Head of caudate nucleus (tissue), 42 donors: ENCODE measurements at regions not wholly inside any gene's neighbourhood (a gene's known extent, or its start where the extent isn't known, plus 50 kb on each side); places are given as distances from the start of the nearest gene placed in this dataset.
A peak's percentile ranks its signal among the peaks of the same experiment; 100 is the strongest.

Experiments
- DNase-seq, 42 donors: peaks; one replicate each; pipeline versions ENCODE4 v3.0.0 to v3.0.0-alpha.2; 2020 to 2021; ENCODE audit warnings: mixed read lengths in 7 of 42
- intact Hi-C: fragments of 100-400 bp; cut with DNase I; formaldehyde crosslinking; loops from one replicate; pipeline ENCODE4 v1.15.0; 2022

DNA sequence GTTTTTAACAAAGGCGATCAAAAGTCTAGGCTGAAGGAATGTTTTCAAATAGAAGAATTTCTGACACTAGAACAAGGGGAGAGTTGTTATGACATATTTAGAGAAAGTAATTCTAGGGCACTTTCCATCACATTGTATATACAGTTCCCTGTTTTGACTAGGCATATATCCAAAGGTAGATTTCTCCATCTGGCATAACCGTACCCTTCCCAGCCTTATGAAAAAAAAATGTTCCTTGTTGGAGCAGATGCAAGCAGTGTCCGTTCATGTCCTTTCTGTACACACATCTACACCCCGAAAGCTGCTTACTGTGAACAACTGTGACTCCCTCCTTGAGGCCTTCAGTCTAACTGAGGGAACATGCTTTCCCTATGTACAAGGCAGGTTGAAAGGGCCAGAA lies 271.7 kb upstream of the GBE1 start:
- intact Hi-C loops, result no loop called here
- no peak for DNase-seq

DNA sequence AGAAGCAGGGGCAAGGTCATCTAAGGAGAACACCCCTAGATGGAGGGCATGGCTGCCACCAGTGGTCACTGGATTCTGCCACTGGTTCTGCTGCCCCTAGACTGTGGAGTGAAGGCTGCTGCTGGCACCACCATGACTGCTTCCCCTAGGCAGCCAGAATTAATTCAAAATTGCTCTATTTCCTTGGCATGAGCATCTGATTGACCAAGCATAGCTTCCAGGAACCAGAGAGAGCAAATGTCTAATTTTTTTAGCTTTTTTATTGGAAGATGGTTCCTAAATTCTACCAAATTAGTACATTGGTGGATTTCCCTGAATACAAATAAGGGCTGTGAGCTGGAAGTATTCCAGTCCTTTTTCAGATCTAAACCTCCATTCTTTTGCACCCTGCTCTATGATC lies 270.2 kb upstream of the GBE1 start:
- intact Hi-C loops, result no loop called here
- peak in 1 of 42 donors; percentile 11 for DNase-seq

DNA sequence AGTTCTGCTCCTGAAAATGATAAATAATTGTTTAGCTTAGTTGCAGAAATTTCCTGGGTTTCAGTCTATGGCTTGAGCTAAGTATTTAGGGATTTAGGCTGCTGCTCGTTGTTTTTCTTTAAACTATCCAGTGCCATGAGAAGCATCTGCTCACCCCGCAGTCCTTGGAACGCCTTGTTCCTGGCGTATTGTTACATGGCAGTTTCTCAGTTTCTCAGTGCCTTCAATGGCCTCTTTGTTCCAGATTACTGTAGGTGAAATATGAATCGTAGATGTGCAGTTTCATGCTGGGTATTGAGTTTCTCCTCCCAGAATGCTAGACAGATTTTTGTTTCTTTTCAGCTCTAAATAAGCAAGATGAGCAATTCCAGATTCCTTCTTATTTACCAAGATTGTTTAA lies 269.5 kb upstream of the GBE1 start:
- intact Hi-C loops, result no loop called here
- DNase-seq, result peak in 3 of 42 donors; percentile 5 to 19 (median 14)

DNA sequence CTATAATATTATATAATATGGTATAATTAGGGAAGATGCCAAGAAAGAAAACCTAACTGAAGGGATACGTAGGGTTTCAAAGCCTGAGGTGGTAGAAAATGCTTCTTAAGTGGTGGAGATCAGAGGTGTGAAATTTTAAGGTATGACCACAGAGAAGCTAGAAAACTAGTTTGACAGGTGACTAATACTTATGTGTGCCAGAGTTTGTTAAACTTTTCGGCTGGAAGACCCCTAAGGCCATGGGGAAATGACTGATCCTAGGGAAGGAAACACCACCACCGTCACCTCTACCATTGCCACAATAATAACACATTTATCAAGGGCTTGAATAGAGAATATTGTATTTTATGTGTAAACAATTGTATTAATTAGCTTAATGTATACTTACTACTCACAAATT lies 261.4 kb upstream of the GBE1 start:
- no peak for DNase-seq
- intact Hi-C loops, result no loop called here

DNA sequence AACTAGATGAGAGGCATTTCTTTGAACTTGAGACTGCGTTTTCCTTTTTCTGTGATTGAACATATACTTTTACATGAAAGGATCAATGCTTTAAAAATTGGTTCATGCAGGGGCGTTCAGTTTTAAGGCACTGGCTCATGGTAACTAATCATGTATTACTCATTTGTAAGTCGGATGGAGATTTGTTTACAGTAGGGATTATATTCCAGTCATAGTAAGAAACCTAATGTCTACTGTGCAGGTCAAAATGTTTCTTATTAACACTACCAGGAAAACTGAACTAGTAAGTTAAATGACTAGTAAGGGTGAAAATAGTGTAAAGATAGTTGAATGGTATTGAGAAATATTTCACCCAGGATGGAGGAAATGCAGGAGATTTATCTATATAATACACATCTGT lies 258.8 kb upstream of the GBE1 start:
- intact Hi-C loops, result no loop called here
- no peak for DNase-seq

DNA sequence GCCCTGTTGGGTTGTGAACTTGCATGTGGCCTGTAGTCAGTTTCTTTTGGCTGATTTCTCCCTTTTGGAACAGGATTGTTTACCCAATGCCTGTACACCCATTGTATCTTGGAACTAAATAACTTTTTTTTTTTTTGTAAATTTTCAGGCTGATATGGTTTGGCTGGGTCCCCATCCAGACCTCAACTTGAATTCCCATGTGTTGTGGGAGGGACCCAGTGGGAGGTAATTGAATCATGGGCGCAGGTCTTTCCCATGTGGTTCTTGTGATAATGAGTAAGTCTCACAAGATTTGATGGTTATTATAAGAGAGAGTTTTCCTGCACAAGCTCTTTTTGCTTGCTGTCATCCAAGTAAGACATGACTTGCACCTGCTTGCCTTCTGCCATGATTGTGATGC lies 253.8 kb upstream of the GBE1 start:
- intact Hi-C loops, result no loop called here
- DNase-seq, result no peak

DNA sequence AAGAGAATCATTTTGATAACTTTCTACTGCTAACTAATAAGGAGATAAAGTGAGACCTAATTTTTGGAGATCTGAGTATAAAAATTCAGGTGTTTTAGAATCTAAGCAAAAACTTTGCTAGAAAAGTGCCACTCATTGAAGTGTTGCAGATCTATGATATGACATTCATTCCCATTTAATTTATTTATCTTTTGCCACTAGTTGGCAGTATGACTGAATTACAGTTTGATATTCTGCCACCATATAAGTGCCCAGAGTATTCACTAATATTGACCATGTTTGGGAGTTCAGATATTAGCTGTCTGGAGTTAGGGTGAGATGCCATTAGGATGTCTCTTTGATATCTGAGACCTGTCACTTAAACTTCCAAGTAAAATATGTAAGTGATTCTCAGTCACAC lies 251.3 kb upstream of the GBE1 start:
- no peak for DNase-seq
- intact Hi-C loops, result no loop called here

DNA sequence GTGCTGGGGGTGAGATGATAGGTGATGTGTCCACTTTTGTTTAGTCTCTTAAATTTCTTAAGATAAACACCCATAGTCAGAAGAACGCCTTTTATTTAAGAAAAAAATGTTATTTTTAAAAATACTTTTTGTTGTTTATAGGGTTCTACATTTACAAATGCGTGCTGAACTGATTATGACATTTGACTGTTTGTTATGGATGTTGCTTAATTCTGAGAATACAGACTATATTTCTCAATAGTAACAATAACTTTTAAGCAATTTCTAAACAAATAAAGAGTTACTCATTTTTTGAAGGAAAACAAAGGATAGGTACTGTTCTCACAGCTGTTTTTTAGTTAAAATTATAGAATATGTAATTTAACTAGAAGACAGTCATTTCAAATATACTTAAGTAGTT lies 249.9 kb upstream of the GBE1 start:
- no peak for DNase-seq
- intact Hi-C loops, result no loop called here

DNA sequence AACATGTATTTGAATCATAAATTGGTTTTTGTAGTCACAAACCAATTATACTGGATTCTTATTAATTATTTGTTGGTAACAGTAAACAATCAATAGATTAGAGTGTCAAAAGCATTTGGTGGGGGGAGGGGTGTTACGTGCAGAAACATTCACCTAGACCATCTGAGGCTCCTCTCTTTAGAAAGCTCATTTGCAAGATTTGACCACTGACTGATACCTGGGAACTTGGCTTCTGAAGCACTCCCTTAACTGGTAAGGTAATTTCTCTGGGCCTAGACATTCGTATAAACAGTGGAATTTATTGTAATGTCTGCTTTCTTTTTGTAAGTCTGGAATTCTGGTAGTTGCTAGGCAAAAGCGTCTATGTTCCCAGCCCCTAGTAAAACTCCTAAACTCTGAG lies 243.8 kb upstream of the GBE1 start:
- no peak for DNase-seq

DNA sequence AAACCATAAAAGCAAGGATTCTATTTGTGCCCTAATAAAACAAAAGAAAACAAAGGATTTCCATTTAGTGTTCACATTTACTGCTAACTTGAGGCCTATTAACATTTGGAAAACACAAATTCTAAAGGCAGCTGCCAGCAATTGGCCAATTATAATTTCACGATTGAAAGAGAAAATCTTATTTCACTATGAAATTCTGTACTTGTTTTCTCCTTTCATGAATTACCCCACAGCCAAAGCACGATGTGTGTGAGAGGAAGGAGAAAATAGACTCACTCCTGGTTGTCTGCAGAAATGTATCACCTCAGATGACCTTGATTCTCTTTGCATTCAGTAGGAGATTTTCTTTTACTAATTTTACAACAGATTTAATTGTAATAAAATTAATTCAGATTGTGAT lies 242.8 kb upstream of the GBE1 start:
- intact Hi-C loops, result no loop called here
- no peak for DNase-seq

More for the DNA sequence above, 243.8 kb upstream of the GBE1 start:
- intact Hi-C loops, result no loop called here

DNA sequence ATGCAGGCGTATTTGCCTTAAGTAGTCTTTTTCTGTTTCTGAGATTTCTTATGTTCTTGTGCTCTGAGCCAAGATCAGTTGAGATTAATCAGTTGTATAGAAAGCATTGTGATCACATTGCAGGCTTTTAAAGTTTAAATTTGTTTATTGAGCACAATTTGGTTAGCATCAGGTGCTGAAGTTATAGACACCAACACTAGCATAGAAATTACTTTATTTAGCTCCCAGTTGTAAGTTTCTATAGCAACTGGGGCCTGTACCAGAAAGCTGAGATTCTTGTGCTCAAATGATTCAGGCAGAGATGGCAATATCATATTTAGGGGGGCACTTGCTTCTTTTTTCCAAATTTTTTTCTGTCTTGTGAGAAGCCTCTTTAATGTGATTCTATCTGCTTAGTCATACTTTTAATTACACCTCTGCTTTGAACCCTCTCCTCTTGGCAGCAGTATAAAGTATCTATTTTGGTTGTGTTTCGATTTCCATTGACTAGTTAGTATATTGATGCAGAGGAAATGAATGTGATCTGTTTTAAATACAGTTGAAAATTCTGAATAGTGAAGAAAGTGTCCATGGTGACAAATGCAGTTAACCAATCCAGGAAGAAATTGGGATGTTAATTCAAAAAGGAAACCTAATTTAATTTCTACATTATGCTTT lies 241.7 kb upstream of the GBE1 start:
- intact Hi-C loops, result no loop called here
- DNase-seq, result no peak

DNA sequence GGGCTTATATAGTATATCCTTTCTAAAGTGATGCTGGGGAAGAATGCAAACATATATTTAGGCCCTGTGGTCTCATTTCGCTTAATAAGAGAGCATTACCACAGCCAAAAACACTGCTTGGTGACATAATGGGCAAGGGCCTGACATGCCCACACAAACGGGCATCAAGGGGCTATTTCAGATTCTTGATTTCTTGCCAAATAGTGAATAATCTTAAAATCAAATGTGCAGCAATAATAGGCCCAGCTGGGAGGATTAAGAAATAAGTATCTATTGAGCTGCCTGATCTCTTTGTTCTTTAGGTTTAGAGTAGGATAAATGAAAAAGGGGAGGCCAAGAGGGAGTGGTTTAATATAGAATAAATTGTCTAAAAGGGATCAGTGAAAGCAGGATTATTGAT lies 241.0 kb upstream of the GBE1 start:
- intact Hi-C loops, result no loop called here
- no peak for DNase-seq

DNA sequence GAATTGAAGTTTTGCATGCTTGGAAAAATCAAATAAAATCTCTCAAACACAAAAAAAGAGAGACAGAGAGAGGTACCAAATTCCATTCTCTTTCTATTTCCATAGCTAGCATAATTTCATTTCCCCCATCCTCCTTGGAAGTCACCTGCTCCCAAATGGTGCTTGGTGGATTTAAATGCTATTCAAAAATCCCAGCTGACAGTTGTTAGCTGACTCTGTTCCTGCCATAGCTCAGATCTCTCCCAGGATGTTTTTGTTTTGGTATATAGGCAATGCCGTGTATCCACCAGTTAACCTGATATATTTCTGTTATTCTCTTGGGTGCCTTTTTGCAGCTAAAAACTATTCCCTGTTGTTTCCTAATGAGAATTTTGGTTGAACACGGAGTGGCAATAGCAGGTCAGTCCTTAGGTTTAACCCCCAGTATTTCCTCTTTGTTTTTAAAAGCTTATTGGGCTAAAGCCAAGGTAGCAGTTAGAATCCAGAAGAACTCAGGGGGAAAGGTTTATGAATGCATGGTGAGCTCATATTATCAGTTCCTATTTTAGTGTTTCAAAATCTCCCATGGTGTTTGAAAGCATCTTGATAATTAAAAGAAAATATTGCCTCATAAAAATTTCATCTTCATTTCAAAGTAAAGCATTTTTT lies 240.0 kb upstream of the GBE1 start:
- intact Hi-C loops, result no loop called here

DNA sequence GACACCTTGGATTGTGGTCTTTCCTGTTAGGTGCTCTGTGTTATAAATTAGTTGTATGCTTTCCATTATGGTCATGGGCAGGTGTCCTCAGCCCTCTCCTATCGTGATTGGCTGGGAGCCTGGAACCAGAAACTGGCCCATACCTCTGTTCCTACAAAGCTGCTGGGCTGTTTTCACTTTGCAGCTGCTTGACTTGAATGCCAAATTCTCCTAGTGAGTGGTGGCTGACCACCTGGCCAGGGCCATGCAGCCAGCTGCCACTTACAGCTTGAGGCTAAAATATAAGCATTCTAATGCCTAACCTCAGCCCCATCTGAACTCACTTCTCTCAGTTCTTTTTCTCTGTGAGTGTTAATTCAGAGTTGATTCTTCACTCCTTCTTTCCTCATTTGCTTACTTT lies 239.3 kb upstream of the GBE1 start:
- peak in 19 of 42 donors; percentile 2 to 43 (median 10) for DNase-seq

More for the DNA sequence above, 240.0 kb upstream of the GBE1 start:
- DNase-seq, result no peak

DNA sequence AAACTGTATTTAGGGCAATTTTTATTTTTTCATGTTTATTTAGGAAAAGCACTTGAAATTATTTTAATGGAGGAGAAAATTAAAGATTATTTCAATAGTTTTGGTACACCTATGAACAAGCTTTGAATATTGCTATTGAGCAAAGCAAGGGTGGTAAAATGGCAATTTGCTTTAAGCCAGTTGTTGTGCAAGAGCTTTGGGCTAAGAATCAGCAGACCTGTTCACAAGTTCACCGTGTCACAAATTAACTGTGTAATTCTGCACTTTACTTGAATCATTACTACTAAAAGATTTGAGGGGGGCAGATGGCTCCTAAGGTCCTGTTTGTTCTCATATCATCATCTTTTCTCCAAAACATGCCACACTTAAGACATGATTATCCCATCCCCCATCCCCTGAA lies 238.9 kb upstream of the GBE1 start:
- no peak for DNase-seq
- intact Hi-C loops, result no loop called here

More for the DNA sequence above, 239.3 kb upstream of the GBE1 start:
- intact Hi-C loops, result no loop called here

DNA sequence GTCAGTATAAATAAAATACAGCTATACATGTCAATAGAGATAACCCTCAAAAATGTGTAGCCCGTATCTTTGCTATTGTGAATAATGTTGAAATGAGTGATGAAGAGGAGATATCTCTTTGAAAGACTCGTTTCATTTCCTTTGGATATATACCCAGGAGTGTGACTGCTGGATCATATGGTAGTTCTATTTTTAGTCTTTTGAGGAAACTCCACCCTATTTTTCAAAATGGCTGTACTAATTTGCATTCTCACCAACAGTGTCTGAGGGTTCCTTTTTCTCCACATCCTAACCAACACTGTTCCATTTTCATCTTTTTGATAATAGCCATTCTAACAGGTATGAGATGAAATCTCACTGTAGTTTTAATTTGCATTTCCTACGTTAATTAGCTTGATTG lies 237.5 kb upstream of the GBE1 start:
- intact Hi-C loops, result no loop called here

DNA sequence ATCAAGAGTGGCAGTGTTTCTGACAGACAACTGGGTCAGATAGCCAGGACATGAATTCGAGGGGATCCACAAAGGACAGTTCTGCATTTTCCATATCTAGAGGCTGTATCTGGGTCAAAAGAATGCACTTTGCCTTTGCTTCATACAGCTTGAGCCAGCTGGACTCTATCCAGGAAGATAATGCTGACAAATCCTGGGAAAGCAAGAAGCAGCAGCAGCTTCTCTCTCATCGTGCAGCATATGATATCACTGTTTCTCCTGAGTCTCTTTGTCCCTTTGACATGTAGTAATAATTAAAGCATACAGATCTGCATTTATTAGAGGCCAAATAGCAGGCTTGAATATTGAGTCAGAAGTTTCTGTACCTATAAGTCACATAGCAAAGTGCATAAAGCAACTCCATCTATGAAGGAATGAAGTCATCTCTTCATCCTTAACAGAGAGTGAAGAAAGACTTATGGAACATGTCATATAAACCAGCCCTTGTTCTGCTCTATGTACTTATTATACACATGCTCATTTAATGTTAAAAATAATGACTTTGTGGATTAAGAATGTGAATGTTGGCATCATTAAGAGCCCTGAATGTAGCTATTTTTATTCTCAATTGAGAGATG lies 236.8 kb upstream of the GBE1 start:
- intact Hi-C loops, result no loop called here
- no peak for DNase-seq

More for the DNA sequence above, 237.5 kb upstream of the GBE1 start:
- no peak for DNase-seq

DNA sequence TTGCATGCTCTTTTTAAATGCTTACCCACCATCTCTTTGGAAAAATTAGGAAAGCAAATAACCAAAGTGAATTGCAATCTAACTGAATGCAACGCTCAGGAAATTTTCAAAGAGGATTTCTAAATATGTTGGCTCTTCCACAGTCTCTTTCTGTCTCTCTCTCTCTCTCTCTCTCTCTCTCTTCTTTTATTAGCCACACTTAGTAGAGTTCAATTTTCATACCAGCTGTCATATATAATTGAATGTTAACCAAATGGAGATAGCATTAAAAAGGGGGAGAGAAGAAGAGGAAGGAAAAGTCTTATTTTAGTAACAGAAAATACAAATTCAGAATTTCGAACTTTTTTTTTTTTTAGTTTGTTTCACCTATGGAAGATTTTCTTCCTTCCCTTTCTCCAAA lies 235.9 kb upstream of the GBE1 start:
- DNase-seq, result no peak
- intact Hi-C loops, result no loop called here

DNA sequence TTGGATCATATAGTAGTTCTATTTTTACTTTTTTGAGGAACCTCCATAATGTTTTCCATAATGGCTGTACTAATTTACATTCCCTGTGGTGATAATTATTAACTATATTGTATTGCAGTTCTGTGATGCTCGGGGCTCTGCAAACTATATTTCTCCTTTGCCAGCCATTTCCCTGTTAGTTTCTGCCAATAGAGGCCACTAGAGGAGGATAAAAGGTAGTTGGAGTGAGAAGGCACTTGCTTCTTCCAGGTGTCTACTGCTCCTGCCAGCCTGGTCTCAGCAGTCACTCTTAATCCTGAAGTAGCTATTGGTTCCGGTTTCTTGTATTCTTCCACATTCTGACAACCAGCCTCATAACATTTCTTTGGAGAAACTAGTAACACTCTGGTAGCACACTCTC lies 233.9 kb upstream of the GBE1 start:
- intact Hi-C loops, result no loop called here
- no peak for DNase-seq

DNA sequence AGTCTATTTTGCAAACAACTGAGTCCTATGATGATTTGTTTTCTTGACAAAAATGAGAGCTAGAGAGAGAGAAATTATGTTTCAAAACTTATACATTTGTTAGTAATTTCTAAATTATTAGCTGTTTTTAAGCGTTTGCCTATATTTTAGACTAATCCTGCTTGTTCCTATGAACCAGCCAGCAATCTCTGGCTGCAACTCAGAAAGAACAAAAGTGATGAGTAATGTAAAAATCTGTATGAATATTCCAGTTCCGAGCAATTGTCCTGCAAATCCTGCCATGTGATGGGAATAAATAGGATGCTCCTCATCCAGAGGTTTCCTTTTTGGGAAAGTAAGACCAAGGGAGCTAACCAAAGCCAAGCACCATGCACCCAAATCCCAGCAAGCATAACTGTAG lies 228.3 kb upstream of the GBE1 start:
- intact Hi-C loops, result no loop called here
- DNase-seq, result no peak

DNA sequence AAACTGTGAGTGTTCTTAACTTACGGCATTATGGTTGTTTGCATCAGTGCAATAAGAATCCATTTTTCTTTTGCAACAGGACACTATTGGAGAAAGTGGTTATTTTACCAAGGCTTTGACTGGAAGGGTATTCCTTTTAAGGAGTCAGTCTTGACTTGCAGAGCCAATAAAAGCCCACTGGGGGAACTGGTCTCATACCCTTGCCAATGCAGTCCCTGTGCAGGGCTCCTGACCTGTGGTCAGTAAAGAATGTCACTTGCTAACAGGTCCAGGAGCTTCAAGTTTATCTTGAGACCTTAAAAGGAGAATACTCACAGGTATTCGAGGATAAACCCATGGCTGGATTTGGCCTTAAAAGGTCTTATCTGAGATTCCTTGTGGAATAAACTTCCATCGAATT lies 227.8 kb upstream of the GBE1 start:
- intact Hi-C loops, result no loop called here

More for the DNA sequence above, 227.8 kb upstream of the GBE1 start:
- DNase-seq, result no peak
